HepG2 (cell line): ENCODE measurements at regions not wholly inside any gene's neighbourhood (a gene's known extent, or its start where the extent isn't known, plus 50 kb on each side); places are given as distances from the start of the nearest gene placed in this dataset.

ENCODE experiments used
- EZH2 ChIP-seq: conservative IDR thresholded peaks from 2 replicates; pipeline ENCODE4 v1.6.1; 2012; ENCODE audit warnings: mild to moderate bottlenecking, low read depth, low read length, moderate library complexity
- HNRNPUL1 ChIP-seq: fragments of 200-400 bp; formaldehyde crosslinking; IDR thresholded peaks from 2 replicates; pipeline ENCODE4 v1.6.1; 2017; ENCODE audit warnings: low read depth, mild to moderate bottlenecking, low read length, moderate library complexity
- MTA1 ChIP-seq: sonication (generic); formaldehyde crosslinking; IDR thresholded peaks from 2 replicates; pipeline ENCODE4 v1.4.0; 2020; ENCODE audit warnings: missing genetic modification reagents, mild to moderate bottlenecking, borderline replicate concordance
- POLR2G ChIP-seq: fragments of 200-400 bp; formaldehyde crosslinking; IDR thresholded peaks from 2 replicates; pipeline ENCODE4 v1.6.1; 2018; ENCODE audit warnings: mild to moderate bottlenecking, low read depth, low read length, moderate library complexity
- RAD21 ChIP-seq: fragments of 450-650 bp; formaldehyde crosslinking; IDR thresholded peaks from 2 replicates; pipeline ENCODE4 v1.5.0; 2020; ENCODE audit warnings: mild to moderate bottlenecking
- TF ChIP-seq, protein P1 (sequence below): sonication (generic); formaldehyde crosslinking; IDR thresholded peaks from 2 replicates; pipeline ENCODE4 v1.4.0; 2020; ENCODE audit warnings: missing genetic modification reagents, mild to moderate bottlenecking, borderline replicate concordance
- TF ChIP-seq, protein P2 (sequence below), 2 experiments: fragments of 450-650 bp in 1 of 2; sonication (generic) in 1 of 2; formaldehyde crosslinking; IDR thresholded peaks; 2 replicates each; pipeline versions ENCODE4 v1.5.0 to v1.8.0; 2020 to 2022; ENCODE audit warnings: mild to moderate bottlenecking in 1 of 2, missing genetic modification reagents in 1 of 2
- TF ChIP-seq, protein P3 (sequence below): sonication (generic); formaldehyde crosslinking; IDR thresholded peaks from 2 replicates; pipeline ENCODE4 v1.5.1; 2020; ENCODE audit warnings: mild to moderate bottlenecking, missing genetic modification reagents, borderline replicate concordance
- TF ChIP-seq, protein P4 (sequence below): sonication (generic); formaldehyde crosslinking; IDR thresholded peaks from 2 replicates; pipeline ENCODE4 v1.8.1; 2022; ENCODE audit warnings: mild to moderate bottlenecking, missing genetic modification reagents

DNA sequence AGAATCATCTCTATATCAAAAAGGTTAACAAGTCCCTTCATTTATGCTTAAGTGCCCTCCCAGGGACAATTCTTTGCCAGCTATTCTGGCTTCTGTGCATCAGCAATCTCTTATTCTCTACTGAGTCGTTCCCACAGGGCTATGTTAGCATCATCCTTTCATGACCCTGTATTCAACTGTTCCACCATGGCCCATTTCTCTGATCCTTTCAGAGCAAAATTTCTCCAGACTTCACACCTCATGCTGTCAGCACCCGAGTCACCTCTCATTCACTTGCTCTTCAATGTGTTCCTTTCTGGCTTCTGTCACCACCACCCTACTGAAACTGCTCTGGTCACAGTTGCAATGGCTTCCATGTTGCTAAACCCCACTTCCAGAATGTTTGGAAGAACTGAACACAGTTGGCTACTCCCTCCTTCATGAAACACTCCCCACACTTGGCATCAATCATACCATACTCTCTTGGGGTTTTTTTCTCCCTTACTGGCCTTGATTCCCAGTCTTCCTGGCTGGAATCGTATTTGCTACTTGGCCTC, 159.5 kb upstream of the HMGA2 start:
- TF ChIP-seq, protein P1, sequence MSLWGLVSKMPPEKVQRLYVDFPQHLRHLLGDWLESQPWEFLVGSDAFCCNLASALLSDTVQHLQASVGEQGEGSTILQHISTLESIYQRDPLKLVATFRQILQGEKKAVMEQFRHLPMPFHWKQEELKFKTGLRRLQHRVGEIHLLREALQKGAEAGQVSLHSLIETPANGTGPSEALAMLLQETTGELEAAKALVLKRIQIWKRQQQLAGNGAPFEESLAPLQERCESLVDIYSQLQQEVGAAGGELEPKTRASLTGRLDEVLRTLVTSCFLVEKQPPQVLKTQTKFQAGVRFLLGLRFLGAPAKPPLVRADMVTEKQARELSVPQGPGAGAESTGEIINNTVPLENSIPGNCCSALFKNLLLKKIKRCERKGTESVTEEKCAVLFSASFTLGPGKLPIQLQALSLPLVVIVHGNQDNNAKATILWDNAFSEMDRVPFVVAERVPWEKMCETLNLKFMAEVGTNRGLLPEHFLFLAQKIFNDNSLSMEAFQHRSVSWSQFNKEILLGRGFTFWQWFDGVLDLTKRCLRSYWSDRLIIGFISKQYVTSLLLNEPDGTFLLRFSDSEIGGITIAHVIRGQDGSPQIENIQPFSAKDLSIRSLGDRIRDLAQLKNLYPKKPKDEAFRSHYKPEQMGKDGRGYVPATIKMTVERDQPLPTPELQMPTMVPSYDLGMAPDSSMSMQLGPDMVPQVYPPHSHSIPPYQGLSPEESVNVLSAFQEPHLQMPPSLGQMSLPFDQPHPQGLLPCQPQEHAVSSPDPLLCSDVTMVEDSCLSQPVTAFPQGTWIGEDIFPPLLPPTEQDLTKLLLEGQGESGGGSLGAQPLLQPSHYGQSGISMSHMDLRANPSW = no peak
- TF ChIP-seq RAD21 (CRISPR knock-in tag) = no peak
- TF ChIP-seq MTA1 (CRISPR knock-in tag) = no peak
- TF ChIP-seq POLR2G = no peak
- TF ChIP-seq, protein P2, sequence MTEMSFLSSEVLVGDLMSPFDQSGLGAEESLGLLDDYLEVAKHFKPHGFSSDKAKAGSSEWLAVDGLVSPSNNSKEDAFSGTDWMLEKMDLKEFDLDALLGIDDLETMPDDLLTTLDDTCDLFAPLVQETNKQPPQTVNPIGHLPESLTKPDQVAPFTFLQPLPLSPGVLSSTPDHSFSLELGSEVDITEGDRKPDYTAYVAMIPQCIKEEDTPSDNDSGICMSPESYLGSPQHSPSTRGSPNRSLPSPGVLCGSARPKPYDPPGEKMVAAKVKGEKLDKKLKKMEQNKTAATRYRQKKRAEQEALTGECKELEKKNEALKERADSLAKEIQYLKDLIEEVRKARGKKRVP (CRISPR knock-in tag; IDR thresholded peaks at IDR 0.05) = no peak
- TF ChIP-seq, protein P3, sequence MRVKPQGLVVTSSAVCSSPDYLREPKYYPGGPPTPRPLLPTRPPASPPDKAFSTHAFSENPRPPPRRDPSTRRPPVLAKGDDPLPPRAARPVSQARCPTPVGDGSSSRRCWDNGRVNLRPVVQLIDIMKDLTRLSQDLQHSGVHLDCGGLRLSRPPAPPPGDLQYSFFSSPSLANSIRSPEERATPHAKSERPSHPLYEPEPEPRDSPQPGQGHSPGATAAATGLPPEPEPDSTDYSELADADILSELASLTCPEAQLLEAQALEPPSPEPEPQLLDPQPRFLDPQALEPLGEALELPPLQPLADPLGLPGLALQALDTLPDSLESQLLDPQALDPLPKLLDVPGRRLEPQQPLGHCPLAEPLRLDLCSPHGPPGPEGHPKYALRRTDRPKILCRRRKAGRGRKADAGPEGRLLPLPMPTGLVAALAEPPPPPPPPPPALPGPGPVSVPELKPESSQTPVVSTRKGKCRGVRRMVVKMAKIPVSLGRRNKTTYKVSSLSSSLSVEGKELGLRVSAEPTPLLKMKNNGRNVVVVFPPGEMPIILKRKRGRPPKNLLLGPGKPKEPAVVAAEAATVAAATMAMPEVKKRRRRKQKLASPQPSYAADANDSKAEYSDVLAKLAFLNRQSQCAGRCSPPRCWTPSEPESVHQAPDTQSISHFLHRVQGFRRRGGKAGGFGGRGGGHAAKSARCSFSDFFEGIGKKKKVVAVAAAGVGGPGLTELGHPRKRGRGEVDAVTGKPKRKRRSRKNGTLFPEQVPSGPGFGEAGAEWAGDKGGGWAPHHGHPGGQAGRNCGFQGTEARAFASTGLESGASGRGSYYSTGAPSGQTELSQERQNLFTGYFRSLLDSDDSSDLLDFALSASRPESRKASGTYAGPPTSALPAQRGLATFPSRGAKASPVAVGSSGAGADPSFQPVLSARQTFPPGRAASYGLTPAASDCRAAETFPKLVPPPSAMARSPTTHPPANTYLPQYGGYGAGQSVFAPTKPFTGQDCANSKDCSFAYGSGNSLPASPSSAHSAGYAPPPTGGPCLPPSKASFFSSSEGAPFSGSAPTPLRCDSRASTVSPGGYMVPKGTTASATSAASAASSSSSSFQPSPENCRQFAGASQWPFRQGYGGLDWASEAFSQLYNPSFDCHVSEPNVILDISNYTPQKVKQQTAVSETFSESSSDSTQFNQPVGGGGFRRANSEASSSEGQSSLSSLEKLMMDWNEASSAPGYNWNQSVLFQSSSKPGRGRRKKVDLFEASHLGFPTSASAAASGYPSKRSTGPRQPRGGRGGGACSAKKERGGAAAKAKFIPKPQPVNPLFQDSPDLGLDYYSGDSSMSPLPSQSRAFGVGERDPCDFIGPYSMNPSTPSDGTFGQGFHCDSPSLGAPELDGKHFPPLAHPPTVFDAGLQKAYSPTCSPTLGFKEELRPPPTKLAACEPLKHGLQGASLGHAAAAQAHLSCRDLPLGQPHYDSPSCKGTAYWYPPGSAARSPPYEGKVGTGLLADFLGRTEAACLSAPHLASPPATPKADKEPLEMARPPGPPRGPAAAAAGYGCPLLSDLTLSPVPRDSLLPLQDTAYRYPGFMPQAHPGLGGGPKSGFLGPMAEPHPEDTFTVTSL (CRISPR knock-in tag) = no peak
- TF ChIP-seq EZH2 = no peak
- TF ChIP-seq, protein P4, sequence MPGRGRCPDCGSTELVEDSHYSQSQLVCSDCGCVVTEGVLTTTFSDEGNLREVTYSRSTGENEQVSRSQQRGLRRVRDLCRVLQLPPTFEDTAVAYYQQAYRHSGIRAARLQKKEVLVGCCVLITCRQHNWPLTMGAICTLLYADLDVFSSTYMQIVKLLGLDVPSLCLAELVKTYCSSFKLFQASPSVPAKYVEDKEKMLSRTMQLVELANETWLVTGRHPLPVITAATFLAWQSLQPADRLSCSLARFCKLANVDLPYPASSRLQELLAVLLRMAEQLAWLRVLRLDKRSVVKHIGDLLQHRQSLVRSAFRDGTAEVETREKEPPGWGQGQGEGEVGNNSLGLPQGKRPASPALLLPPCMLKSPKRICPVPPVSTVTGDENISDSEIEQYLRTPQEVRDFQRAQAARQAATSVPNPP (CRISPR knock-in tag) = no peak
- TF ChIP-seq HNRNPUL1 = no peak
